ENCODE measurements at regions not wholly inside any gene's neighbourhood (a gene's known extent, or its start where the extent isn't known, plus 50 kb on each side); places are given as distances from the start of the nearest gene placed in this dataset.

DNA sequence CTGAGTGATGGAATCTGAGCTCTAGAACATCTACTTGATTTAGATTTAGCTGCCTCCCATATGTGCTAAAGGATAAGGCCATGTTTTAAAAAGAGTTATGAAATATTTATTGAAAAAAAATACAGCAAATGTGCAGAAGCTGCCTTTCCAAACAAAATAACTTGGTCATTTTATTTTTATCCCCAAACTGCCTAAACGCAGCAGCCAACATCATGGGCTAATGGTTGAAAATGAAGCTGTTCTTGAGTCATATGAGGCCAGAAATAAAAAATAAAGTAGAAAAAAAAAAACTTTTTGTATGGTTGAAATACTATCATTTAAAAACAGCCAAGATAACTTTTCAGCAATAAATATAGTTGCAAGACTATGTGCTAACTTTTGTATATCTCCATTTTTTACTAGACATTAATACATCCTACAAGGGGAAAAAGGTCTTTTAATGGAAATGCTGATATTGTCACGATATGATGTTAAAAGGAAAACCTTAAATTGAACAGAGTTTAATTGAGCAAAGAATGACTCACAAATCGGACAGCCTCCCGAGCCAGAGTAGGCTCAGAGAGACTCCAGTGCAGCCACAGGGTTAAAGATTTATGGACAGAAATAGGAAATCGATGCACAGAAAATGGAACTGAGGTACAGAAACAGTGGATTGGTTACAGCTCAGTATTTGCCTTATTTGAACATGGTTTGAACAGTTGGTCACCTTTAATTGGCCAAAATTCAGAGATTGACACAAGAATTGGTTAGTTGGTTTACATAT, 305.8 kb downstream of the MDFIC start:
- TF ChIP-seq, protein P1, sequence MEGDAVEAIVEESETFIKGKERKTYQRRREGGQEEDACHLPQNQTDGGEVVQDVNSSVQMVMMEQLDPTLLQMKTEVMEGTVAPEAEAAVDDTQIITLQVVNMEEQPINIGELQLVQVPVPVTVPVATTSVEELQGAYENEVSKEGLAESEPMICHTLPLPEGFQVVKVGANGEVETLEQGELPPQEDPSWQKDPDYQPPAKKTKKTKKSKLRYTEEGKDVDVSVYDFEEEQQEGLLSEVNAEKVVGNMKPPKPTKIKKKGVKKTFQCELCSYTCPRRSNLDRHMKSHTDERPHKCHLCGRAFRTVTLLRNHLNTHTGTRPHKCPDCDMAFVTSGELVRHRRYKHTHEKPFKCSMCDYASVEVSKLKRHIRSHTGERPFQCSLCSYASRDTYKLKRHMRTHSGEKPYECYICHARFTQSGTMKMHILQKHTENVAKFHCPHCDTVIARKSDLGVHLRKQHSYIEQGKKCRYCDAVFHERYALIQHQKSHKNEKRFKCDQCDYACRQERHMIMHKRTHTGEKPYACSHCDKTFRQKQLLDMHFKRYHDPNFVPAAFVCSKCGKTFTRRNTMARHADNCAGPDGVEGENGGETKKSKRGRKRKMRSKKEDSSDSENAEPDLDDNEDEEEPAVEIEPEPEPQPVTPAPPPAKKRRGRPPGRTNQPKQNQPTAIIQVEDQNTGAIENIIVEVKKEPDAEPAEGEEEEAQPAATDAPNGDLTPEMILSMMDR (IDR thresholded peaks at IDR 0.05): no peak
- no peak for TF ChIP-seq POLR2A (IDR thresholded peaks at IDR 0.05)

All from suprapubic skin (tissue), 3 donors.